ENCODE measurements at regions not wholly inside any gene's neighbourhood (a gene's known extent, or its start where the extent isn't known, plus 50 kb on each side); places are given as distances from the start of the nearest gene placed in this dataset.

- DNase-seq (ENCODE audit: low read depth) = no peak
- Mint-ChIP-seq H3K9me3 (ENCODE audit: unreplicated experiment) (no peaks in the 10 kb centered on the region), H3K27ac (ENCODE audit: unreplicated experiment) (no peak overlapping the region), H3K27me3 (ENCODE audit: low read depth, unreplicated experiment) (no peaks in the 10 kb centered on the region), H3K36me3 (ENCODE audit: low read depth, unreplicated experiment) (no peaks in the 10 kb centered on the region), H3K4me3 (ENCODE audit: unreplicated experiment) (no peak overlapping the region), H3K4me1 (ENCODE audit: low read depth, unreplicated experiment) (no peaks in the 10 kb centered on the region)
- Histone ChIP-seq H3K27ac (ENCODE audit: low read depth, low read length) (no peak overlapping the region), H3K79me2 (ENCODE audit: insufficient read depth, low read length) (no peaks in the 10 kb centered on the region), H3K9me3 (ENCODE audit: insufficient read depth, low read depth, low read length) (no peaks in the 10 kb centered on the region), H3K4me2 (ENCODE audit: low read length) (no peak overlapping the region), H3K4me3 (ENCODE audit: insufficient read depth, low read depth, low read length) (no peak overlapping the region), H3K36me3 (ENCODE audit: insufficient read depth, low read length) (no peaks in the 10 kb centered on the region), H3K27me3 (ENCODE audit: insufficient read depth, low read length) (no peaks in the 10 kb centered on the region), H3K9ac (ENCODE audit: low read length) (no peak overlapping the region), H4K20me1 (ENCODE audit: insufficient read depth, low read length) (no peaks in the 10 kb centered on the region), H2AFZ (ENCODE audit: low read depth, low read length) (no peak overlapping the region), H3K4me1 (ENCODE audit: insufficient read depth, low read length) (no peaks in the 10 kb centered on the region)
- no peak for TF ChIP-seq EZH2 (IDR thresholded peaks at IDR 0.05; ENCODE audit: insufficient read depth, low read length)
- TF ChIP-seq, protein P1, sequence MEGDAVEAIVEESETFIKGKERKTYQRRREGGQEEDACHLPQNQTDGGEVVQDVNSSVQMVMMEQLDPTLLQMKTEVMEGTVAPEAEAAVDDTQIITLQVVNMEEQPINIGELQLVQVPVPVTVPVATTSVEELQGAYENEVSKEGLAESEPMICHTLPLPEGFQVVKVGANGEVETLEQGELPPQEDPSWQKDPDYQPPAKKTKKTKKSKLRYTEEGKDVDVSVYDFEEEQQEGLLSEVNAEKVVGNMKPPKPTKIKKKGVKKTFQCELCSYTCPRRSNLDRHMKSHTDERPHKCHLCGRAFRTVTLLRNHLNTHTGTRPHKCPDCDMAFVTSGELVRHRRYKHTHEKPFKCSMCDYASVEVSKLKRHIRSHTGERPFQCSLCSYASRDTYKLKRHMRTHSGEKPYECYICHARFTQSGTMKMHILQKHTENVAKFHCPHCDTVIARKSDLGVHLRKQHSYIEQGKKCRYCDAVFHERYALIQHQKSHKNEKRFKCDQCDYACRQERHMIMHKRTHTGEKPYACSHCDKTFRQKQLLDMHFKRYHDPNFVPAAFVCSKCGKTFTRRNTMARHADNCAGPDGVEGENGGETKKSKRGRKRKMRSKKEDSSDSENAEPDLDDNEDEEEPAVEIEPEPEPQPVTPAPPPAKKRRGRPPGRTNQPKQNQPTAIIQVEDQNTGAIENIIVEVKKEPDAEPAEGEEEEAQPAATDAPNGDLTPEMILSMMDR (IDR thresholded peaks at IDR 0.05; ENCODE audit: insufficient read depth, low read depth, low read length) = no peak
- no peak for FAIRE-seq
Measured at GRCh38 chr5:108590799-108591198, 156.9 kb upstream of the FER start.

DNA sequence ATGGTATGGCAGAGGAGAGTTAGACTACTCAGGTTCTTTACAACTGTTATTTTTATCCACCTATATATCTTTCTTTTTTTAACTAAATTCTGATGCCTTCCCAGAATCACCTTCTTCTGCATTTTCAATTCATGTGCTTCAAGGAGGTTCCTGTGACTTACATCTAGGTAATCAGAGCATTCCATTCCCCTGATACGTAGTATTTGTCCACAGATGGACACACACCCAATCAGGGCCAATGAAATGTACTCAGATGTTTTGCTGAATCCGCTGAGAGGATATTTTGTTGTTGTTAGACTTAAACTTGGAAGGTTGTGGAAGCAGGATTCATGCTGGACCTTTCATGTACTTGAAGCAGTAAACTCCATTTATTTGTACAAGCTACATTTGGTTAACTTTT is 159.4 kb upstream of the FER start:
- TF ChIP-seq, protein P1 (IDR thresholded peaks at IDR 0.05; ENCODE audit: insufficient read depth, low read depth, low read length) = no peak
- TF ChIP-seq EZH2 (IDR thresholded peaks at IDR 0.05; ENCODE audit: insufficient read depth, low read length) = no peak
- Histone ChIP-seq H3K9me3 (ENCODE audit: insufficient read depth, low read depth, low read length) (no peaks in the 10 kb centered on the region), H3K9ac (ENCODE audit: low read length) (no peak overlapping the region), H3K27ac (ENCODE audit: low read depth, low read length) (no peak overlapping the region), H3K4me2 (ENCODE audit: low read length) (no peak overlapping the region), H2AFZ (ENCODE audit: low read depth, low read length) (no peak overlapping the region), H3K4me3 (ENCODE audit: insufficient read depth, low read depth, low read length) (no peak overlapping the region), H3K36me3 (ENCODE audit: insufficient read depth, low read length) (no peaks in the 10 kb centered on the region), H3K79me2 (ENCODE audit: insufficient read depth, low read length) (no peaks in the 10 kb centered on the region), H3K27me3 (ENCODE audit: insufficient read depth, low read length) (no peaks in the 10 kb centered on the region), H4K20me1 (ENCODE audit: insufficient read depth, low read length) (no peaks in the 10 kb centered on the region), H3K4me1 (ENCODE audit: insufficient read depth, low read length) (no peaks in the 10 kb centered on the region)
- H3K4me1 Mint-ChIP-seq (ENCODE audit: low read depth, unreplicated experiment) = no peaks in the 10 kb centered on the region
- H3K36me3 Mint-ChIP-seq (ENCODE audit: low read depth, unreplicated experiment) = no peaks in the 10 kb centered on the region
- H3K27ac Mint-ChIP-seq (ENCODE audit: unreplicated experiment) = no peak overlapping the region
- DNase-seq (ENCODE audit: low read depth) (no peak), FAIRE-seq (no peak)
- H3K9me3 Mint-ChIP-seq (ENCODE audit: unreplicated experiment) = no peaks in the 10 kb centered on the region
- H3K4me3 Mint-ChIP-seq (ENCODE audit: unreplicated experiment) = no peak overlapping the region
- H3K27me3 Mint-ChIP-seq (ENCODE audit: low read depth, unreplicated experiment) = no peaks in the 10 kb centered on the region

- DNase-seq (ENCODE audit: low read depth) = no peak
- no peaks in the 10 kb centered on the region for H3K27me3 ChIP-seq (ENCODE audit: insufficient read depth, low read length)
- TF ChIP-seq, protein P1 (IDR thresholded peaks at IDR 0.05; ENCODE audit: insufficient read depth, low read depth, low read length) = no peak
- TF ChIP-seq EZH2 (IDR thresholded peaks at IDR 0.05; ENCODE audit: insufficient read depth, low read length) = no peak
- H3K4me3 ChIP-seq (ENCODE audit: insufficient read depth, low read depth, low read length) = no peak overlapping the region
- FAIRE-seq = no peak
- H3K36me3 ChIP-seq (ENCODE audit: insufficient read depth, low read length) = no peaks in the 10 kb centered on the region
- Mint-ChIP-seq H3K9me3 (ENCODE audit: unreplicated experiment) (no peaks in the 10 kb centered on the region), H3K4me1 (ENCODE audit: low read depth, unreplicated experiment) (no peaks in the 10 kb centered on the region), H3K36me3 (ENCODE audit: low read depth, unreplicated experiment) (no peaks in the 10 kb centered on the region), H3K4me3 (ENCODE audit: unreplicated experiment) (no peak overlapping the region), H3K27ac (ENCODE audit: unreplicated experiment) (no peak overlapping the region), H3K27me3 (ENCODE audit: low read depth, unreplicated experiment) (no peaks in the 10 kb centered on the region)
- H3K27ac ChIP-seq (ENCODE audit: low read depth, low read length) = no peak overlapping the region
- no peaks in the 10 kb centered on the region for H3K79me2 ChIP-seq (ENCODE audit: insufficient read depth, low read length)
- H3K9me3 ChIP-seq (ENCODE audit: insufficient read depth, low read depth, low read length) = no peaks in the 10 kb centered on the region
- no peak overlapping the region for H2AFZ ChIP-seq (ENCODE audit: low read depth, low read length)
- H3K4me1 ChIP-seq (ENCODE audit: insufficient read depth, low read length) = no peaks in the 10 kb centered on the region
- no peaks in the 10 kb centered on the region for H4K20me1 ChIP-seq (ENCODE audit: insufficient read depth, low read length)
- H3K4me2 ChIP-seq (ENCODE audit: low read length) = no peak overlapping the region
- H3K9ac ChIP-seq (ENCODE audit: low read length) = no peak overlapping the region
Measured at GRCh38 chr5:108587821-108588220, 159.9 kb upstream of the FER start.

Data from astrocyte (in vitro differentiated cells and primary cell).